NCI-H460 (cell line): ENCODE measurements at regions not wholly inside any gene's neighbourhood (a gene's known extent, or its start where the extent isn't known, plus 50 kb on each side); places are given as distances from the start of the nearest gene placed in this dataset.

Source experiments
- DNase-seq: peaks from one replicate; pipeline ENCODE4 v3.0.0-alpha.2; 2016; ENCODE audit warnings: low read depth; ENCODE audit errors: extremely low read depth

DNA sequence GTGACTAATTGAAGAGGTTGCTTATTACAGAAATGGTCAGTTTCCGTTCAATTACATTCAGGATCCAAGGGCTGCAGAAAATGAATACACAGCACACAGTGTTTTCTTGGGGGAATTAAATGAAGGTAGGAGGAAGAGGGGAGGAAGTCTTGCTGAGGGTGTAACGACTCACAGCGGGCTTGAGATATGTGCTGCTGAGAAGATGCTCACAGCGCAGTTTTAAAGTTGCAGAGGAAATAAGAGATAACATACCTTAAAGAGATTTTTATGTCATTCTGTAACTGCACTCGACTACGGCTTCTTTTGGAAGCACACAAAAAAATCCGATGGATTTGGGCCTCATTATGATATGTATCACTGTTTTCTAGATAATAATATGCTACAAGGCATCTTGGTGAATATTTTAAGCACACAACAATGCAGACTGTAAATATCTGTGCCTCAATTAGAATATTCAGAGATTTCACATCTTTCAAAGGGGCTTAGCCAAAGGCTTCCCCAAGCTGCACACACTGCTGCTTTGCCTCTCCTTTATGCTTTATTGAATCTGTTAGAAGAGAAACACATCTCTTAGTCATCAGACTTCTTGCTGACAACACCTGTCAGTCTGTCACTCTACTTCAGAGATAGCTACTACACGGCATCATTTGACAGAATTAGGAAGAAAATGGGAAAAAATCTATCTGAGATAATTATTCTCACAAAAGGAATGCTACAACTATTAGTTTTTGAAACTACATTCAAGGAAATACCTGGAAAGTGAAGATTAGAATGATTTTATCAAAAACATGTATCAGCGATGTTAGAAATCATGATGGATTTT is 773.2 kb downstream of the OTOL1 start:
- DNase-seq: no peak

DNA sequence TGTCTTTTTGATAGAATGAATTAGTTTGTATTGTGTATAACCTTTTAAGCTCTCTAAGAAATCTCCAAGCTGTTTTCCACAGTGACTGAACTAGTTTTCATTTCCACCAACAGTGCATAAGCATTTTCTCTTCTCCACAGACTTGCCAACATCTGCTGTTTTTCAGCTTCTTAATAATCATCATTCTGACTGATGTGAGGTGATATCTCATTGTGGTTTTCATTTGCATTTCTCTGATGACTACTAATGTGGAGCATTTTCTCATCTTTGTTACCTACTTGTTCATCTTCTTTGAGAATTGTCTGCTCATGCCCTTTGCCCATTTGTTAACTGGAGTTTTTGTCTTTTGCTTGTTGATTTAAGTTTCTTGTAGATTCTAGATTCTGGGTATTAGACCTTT is 777.5 kb downstream of the OTOL1 start:
- no peak for DNase-seq

GRCh38 chr3:162278834-162279233 is 782.2 kb downstream of the OTOL1 start:
- no peak for DNase-seq

DNA sequence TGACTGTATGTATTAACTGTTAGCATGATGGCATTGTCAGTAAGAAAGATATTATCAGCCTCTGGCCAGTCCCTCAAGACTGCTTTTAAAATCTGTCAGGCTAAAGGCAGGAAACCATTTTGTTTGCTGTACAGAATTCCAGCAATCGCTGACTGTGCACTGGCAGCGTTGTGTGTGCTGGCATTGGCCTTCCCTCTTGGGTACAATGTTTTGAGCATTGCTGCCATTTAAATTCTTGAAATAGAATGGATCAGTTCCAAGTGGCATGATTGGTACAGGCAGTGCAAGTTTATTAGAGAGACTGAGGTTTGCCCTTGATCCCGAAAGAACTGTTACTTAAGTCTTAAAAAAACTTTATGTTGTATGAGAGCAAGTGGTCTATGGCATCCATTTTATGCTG is 788.7 kb downstream of the OTOL1 start:
- DNase-seq: no peak

- DNase-seq: no peak
Measured at GRCh38 chr3:162287600-162287999, 791.0 kb downstream of the OTOL1 start.

DNA sequence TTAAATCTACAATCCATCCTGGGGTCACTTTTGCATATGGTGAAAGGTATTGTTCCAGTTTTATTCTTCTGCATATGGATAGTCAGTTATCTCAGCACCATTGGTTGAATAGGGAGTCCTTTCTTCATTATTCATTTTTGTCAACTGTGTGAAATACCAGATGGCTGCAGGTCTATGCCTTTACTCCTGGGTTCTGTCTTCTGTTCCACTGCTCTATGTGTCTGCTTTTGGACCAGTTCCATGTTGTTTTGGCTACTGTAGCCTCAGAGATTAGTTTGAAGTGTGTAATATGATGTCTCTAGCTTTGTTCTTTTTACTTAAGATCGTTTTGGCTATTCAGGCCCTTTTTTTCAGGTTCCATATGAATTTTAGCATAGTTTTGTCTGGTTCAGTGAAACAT is 795.8 kb downstream of the OTOL1 start:
- no peak for DNase-seq

DNA sequence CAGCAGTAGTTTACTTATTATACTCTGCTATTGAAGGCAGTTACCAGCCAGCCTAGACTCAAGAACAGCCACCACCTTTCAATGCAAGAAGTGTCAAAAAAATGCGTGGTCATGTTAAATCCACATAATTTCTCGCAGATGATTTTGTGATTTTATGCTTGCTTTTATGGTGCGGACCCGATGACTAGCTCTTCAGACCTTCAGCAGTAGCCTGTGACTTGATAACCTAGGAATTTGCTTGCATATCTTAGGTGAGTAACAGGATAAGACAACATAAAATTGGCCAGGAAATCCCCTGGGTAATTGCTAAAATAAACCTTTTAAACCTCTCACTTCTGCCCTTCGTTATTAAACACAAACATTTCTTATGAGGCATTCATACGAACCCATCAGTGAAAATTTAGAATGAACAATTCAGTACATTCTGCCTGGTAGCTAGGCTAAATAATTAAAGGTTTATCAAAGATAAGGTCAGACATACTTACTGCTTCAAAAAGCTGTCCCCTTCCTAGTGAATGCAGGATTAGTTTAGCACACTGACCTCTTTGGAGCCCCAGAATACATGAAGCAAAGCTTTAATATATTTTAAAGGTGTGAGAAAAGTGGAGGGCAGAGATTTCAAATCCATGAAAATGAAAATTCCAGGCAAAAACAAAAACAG is 798.8 kb downstream of the OTOL1 start:
- peak; percentile 83 for DNase-seq

GRCh38 chr3:162302983-162303624 is 806.5 kb downstream of the OTOL1 start:
- DNase-seq: no peak

- no peak for DNase-seq
Measured at GRCh38 chr3:162317046-162317445, 820.4 kb downstream of the OTOL1 start.

DNA sequence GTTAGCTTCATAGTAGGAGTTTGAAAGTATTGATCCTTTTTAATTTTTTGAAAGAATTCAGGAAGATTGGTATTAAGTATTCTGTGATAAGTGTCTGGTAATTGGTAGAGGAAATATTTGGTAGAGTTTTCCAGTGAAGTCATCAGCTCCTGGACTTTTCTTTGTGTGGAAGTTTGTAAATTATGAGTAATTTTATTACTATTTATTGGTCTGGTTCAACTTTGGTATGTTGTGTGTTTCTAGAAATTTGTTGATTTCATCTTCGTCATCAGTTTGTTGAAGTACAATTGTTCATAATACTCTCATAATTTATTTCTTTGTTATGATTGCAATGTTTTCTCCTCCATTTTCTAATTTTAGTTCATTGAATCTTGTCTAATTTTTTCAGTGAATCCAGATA is 832.0 kb downstream of the OTOL1 start:
- DNase-seq: no peak

- no peak for DNase-seq
Measured at GRCh38 chr3:162329514-162329913, 832.9 kb downstream of the OTOL1 start.

GRCh38 chr3:162332344-162332743 is 835.7 kb downstream of the OTOL1 start:
- DNase-seq: no peak

GRCh38 chr3:162334537-162334936 is 837.9 kb downstream of the OTOL1 start:
- no peak for DNase-seq

DNA sequence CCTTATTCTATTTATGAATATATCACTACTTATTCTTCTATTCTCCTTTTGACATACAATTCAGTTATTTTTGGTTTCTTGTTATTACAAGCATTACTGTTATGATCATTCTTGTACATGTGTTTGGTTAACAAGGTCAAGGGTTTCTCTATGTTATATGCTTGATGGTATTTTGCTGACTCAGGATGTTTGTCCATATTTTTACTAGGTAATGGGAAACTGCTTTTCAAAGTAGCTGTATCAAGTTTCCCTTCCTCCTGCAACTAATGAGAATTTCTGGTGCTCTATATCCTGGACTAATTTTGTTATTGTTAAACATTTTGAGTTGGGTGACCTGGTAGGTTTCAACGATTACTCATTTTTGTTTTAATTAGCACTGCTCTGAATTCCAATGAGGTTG is 841.0 kb downstream of the OTOL1 start:
- no peak for DNase-seq

DNA sequence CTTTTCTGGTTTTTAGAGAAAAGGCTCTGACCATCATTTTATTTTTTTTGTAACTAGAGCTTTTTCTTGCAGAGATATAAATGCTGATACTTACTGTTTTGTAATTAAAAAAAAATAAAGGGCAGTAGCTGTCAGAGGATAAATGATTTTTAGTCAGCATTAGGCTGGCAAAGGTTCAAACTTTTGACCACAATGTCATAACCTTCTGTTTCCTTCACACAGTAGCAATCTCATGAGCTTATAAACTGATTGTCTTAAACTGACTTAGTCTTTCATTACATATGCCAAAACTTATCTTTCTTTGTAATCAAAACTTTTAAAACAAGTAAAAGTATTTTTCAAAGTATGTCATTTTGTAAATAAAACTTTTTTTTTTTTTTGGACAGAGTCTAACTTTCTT is 841.9 kb downstream of the OTOL1 start:
- no peak for DNase-seq

DNA sequence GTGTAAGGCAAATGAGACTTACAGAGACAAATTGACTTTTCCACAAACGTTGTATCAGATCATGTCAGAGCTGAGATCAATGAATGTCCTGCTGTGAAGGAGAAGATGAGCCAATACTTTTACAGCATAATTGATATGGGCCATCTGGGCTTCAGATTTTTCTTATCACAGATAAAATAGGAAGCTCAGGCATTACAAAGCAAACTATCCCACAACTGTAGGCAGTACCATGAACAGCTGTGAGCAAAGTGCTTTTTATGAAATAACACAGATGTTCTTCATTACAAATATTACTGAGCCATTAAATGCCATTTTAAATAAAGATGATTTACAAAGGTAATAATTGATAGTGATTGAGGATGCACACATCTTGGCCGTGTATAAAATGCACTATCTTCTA is 852.3 kb downstream of the OTOL1 start:
- DNase-seq: no peak

- no peak for DNase-seq
Measured at GRCh38 chr3:162353414-162353813, 856.8 kb downstream of the OTOL1 start.

DNA sequence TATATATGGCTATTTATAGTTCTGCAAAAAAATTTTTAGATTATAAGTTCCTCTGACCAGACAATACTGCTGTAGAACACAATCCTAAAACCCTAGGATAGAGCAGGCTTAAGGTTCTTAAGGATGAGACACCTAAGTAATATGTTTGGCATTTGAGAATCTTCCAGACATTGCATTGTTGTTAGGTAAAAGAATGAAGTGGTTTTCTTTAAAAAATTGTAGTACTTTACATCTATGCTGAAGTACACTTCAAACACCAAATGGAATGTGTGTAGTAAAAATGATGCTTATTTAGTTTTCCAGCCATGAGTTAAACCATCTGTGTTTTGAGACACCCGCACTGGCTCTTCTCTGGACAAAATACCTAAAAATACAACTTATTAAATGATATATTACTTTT is 857.7 kb downstream of the OTOL1 start:
- DNase-seq: no peak

GRCh38 chr3:162365066-162365719 is 868.6 kb downstream of the OTOL1 start:
- DNase-seq: no peak

DNA sequence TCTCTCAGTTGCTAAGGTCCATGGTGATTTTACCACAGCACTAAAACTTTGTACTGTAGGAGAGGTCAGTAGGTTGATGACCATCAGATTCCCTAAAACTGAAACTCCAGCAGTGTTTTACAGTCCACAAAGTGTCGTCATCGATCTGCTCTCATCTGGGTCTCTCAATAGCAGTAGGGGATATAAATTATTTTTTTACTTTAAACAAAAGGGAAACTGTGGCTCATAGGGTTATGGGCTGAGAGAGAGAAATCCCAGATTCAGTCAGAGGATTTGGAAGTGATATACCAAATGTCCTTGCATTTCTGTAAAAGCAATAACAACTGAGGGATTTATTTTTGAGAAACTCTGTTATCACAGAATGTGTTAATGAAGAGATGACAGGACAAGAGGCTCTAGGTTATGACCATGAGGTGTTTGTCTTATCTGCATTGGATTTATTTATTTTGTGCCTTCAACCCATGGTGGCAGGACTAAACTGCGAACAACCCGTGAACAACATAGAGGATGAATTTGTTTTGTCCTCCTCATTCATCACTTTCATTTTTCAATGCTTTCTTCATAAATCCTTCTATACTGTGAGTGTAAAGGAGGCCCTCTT is 869.7 kb downstream of the OTOL1 start:
- no peak for DNase-seq
